DMS79 (cell line): ENCODE measurements at regions not wholly inside any gene's neighbourhood (a gene's known extent, or its start where the extent isn't known, plus 50 kb on each side); places are given as distances from the start of the nearest gene placed in this dataset.
"Not testable (repeated sequence)": the region's sequence is repeated elsewhere in the genome, so short reads cannot be mapped to it uniquely, and the experiment has no call there.

Experiments used
- DNase-seq: peaks from one replicate; lab custom pipeline; 2025; lab: John Stamatoyannopoulos, UW

GRCh38 chr3:27554706-27555105 lies 70.5 kb upstream of the SLC4A7 start:
- DNase-seq, result no peak

- no peak for DNase-seq
These were observed 69.8 kb upstream of the SLC4A7 start for GRCh38 chr3:27553886-27554540.

- DNase-seq, result not testable (repeated sequence)
These were observed 68.5 kb upstream of the SLC4A7 start for GRCh38 chr3:27552708-27553107.

GRCh38 chr3:27551413-27551812 lies 67.2 kb upstream of the SLC4A7 start:
- not testable (repeated sequence) for DNase-seq

- no peak for DNase-seq
These were observed 60.9 kb upstream of the SLC4A7 start for GRCh38 chr3:27545061-27545460.

- no peak for DNase-seq
These were observed 60.2 kb upstream of the SLC4A7 start for GRCh38 chr3:27544372-27544865.

- no peak for DNase-seq
These were observed 58.3 kb upstream of the SLC4A7 start for GRCh38 chr3:27542476-27542875.

- DNase-seq, result no peak
These were observed 56.0 kb upstream of the SLC4A7 start for GRCh38 chr3:27540231-27540630.

GRCh38 chr3:27536491-27536890 lies 52.3 kb upstream of the SLC4A7 start:
- DNase-seq, result no peak

GRCh38 chr3:27535809-27536392 lies 51.7 kb upstream of the SLC4A7 start:
- DNase-seq, result no peak

GRCh38 chr3:27533718-27534573 lies 49.8 kb upstream of the SLC4A7 start:
- DNase-seq, result no peak
